Coronary artery (tissue), 2 donors: ENCODE measurements at regions not wholly inside any gene's neighbourhood (a gene's known extent, or its start where the extent isn't known, plus 50 kb on each side); places are given as distances from the start of the nearest gene placed in this dataset.

Experiments
- DNase-seq: peaks from one replicate; pipeline ENCODE4 v3.0.0-alpha.2; 2017; ENCODE audit warnings: low spot score
- H3K27ac ChIP-seq, 2 donors: fragments of 200-600 bp; sonication (generic); one replicate each; pipeline ENCODE4 v1.5.1; 2016 to 2019
- H3K4me3 ChIP-seq: fragments of 200-600 bp; sonication (generic); 2 replicates; pipeline ENCODE4 v1.5.1; 2016; ENCODE audit warnings: mild to moderate bottlenecking, moderate library complexity
- CTCF ChIP-seq: fragments of 200-600 bp; sonication (generic); IDR thresholded peaks from one replicate; pipeline ENCODE4 v1.5.1; 2019; ENCODE audit warnings: antibody characterized with exemption

GRCh38 chr5:4053136-4053535, 457.5 kb downstream of the IRX1 start:
- no peak for DNase-seq
- no peak for TF ChIP-seq CTCF
- no peak overlapping the region for H3K4me3 ChIP-seq
- H3K27ac ChIP-seq = no peak overlapping the region

- H3K27ac ChIP-seq = no peak overlapping the region
- no peak for DNase-seq
- H3K4me3 ChIP-seq = no peak overlapping the region
- TF ChIP-seq CTCF = no peak
These were observed 458.5 kb downstream of the IRX1 start for GRCh38 chr5:4054092-4054491.

- H3K27ac ChIP-seq = no peak overlapping the region
- DNase-seq = no peak
- no peak for TF ChIP-seq CTCF
- H3K4me3 ChIP-seq = no peak overlapping the region
These were observed 463.3 kb downstream of the IRX1 start for GRCh38 chr5:4058899-4059298.

DNA sequence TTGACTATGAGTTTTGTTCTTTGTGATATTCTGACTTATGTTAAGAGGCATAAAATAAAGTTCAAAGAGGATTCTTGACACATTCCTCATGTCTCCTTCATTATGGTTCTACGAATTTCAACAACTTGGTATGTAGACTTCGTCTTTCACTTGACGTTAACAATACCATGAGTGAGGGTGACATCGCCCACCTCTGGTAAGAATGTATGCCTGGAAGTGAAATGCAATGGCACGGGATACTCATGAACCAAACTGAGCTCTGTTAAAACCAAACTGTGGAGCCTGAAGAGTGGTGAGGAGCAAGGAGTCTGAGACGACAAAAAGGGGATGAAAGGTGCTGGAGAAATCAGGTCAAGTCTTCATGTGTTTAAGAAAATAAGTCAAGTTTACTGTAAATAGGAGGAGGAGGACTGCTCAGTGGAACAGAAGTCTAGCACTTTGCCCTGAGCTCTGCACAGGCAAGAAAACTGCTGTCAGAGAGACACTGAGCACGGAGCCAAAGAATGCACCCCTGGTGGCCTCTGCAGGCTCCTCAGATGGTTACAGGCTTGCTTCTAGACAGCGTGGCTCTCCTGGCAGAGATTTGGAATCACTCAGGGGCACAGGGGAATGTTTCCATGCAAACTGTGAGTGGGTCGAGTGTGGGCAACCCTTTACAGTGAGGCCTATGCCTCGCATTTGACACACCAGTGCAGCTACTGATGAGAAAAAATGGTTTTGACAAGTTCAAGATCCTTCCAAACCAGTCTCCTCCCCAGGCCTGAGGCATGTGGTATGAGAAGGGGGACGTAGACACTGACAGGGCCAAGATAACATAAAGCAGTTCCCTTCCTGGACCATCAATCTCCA, 470.1 kb downstream of the IRX1 start:
- DNase-seq = no peak
- no peak for TF ChIP-seq CTCF
- no peak overlapping the region for H3K4me3 ChIP-seq
- H3K27ac ChIP-seq = no peak overlapping the region

GRCh38 chr5:4068171-4068570, 472.5 kb downstream of the IRX1 start:
- TF ChIP-seq CTCF = no peak
- Histone ChIP-seq H3K4me3 (no peak overlapping the region), H3K27ac (no peak overlapping the region)
- no peak for DNase-seq

- TF ChIP-seq CTCF = no peak
- DNase-seq = no peak
- no peak overlapping the region for H3K4me3 ChIP-seq
- H3K27ac ChIP-seq = no peak overlapping the region
These were observed 482.9 kb downstream of the IRX1 start for GRCh38 chr5:4078544-4078943.

DNA sequence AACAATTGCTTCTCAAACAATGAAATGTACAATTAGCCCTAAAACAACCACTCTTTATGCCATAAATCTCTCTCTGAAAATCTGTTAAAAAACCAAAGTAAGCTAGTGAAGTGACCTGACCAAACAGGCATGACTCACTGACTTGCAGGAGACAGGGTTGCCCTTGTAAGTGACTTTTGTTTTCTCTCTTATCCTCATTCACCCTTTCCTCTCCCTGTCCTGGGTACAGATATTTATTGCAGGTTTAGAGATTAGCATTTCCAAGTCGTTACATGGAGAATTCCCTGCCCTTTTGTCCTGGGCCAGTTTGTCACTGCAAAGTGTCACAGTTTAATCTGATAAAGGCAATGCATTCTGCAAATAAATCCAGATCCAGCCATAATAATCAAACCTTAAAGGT, 484.2 kb downstream of the IRX1 start:
- no peak for TF ChIP-seq CTCF
- no peak overlapping the region for H3K27ac ChIP-seq
- DNase-seq = no peak
- H3K4me3 ChIP-seq = no peak overlapping the region
